Trophoblast cell (in vitro differentiated cells and primary cell): ENCODE measurements at regions not wholly inside any gene's neighbourhood (a gene's known extent, or its start where the extent isn't known, plus 50 kb on each side); places are given as distances from the start of the nearest gene placed in this dataset.

Experiments used
- DNase-seq, 2 donors: peaks; one replicate each; pipeline ENCODE4 v3.0.0-alpha.2; 2016
- H2AFZ ChIP-seq: 2 replicates; pipeline ENCODE4 v1.6.1; 2013; ENCODE audit warnings: low read length, moderate library complexity, mild to moderate bottlenecking; ENCODE audit not compliant: insufficient read depth, poor library complexity
- H2AK5ac ChIP-seq: 2 replicates; pipeline ENCODE4 v1.6.1; 2013; ENCODE audit warnings: mild to moderate bottlenecking, low read length
- H2BK120ac ChIP-seq: 2 replicates; pipeline ENCODE4 v1.6.1; 2013; ENCODE audit warnings: low read length, mild to moderate bottlenecking, moderate library complexity; ENCODE audit not compliant: insufficient read depth, poor library complexity
- H2BK12ac ChIP-seq: 2 replicates; pipeline ENCODE4 v1.6.1; 2013; ENCODE audit warnings: mild to moderate bottlenecking, low read length, moderate library complexity
- H2BK5ac ChIP-seq: 2 replicates; pipeline ENCODE4 v1.6.1; 2013; ENCODE audit warnings: low read length, low read depth, moderate library complexity, mild to moderate bottlenecking; ENCODE audit not compliant: poor library complexity
- H3K14ac ChIP-seq: 2 replicates; pipeline ENCODE4 v1.6.1; 2013; ENCODE audit warnings: mild to moderate bottlenecking, low read length
- H3K18ac ChIP-seq: 2 replicates; pipeline ENCODE4 v1.6.1; 2013; ENCODE audit warnings: mild to moderate bottlenecking, low read length
- H3K23ac ChIP-seq: 2 replicates; pipeline ENCODE4 v1.6.1; 2013; ENCODE audit warnings: low read length
- H3K27ac ChIP-seq: 2 replicates; pipeline ENCODE4 v1.5.1; 2013; ENCODE audit warnings: low read depth, mild to moderate bottlenecking, inconsistent platforms, low read length, moderate library complexity
- H3K27me3 ChIP-seq: 2 replicates; pipeline ENCODE4 v1.6.1; 2013; ENCODE audit warnings: inconsistent platforms, mild to moderate bottlenecking, low read length, moderate library complexity; ENCODE audit not compliant: insufficient read depth
- H3K36me3 ChIP-seq, 2 experiments: 1 replicate in 1 of 2; 2 replicates in 1 of 2; pipeline ENCODE4 v1.6.1; 2013; ENCODE audit warnings: low read length in 2 of 2, mild to moderate bottlenecking in 2 of 2, moderate library complexity in 1 of 2; ENCODE audit not compliant: insufficient read depth in 2 of 2, control insufficient read depth in 1 of 2
- H3K4ac ChIP-seq: 2 replicates; pipeline ENCODE4 v1.6.1; 2013; ENCODE audit warnings: low read depth, mild to moderate bottlenecking, low read length, moderate library complexity
- H3K4me1 ChIP-seq, 2 experiments: 1 replicate in 1 of 2; 2 replicates in 1 of 2; pipeline ENCODE4 v1.6.1; 2013; ENCODE audit warnings: low read length in 2 of 2, mild to moderate bottlenecking in 2 of 2, moderate library complexity in 1 of 2; ENCODE audit not compliant: insufficient read depth in 2 of 2, control insufficient read depth in 1 of 2
- H3K4me2 ChIP-seq: 2 replicates; pipeline ENCODE4 v1.6.1; 2013; ENCODE audit warnings: inconsistent platforms, mild to moderate bottlenecking, low read length, moderate library complexity
- H3K4me3 ChIP-seq: 2 replicates; pipeline ENCODE4 v1.5.1; 2013; ENCODE audit warnings: mild to moderate bottlenecking, low read depth, low read length, inconsistent platforms
- H3K79me1 ChIP-seq: one replicate; pipeline ENCODE4 v1.6.1; 2013; ENCODE audit warnings: low read length
- H3K79me2 ChIP-seq: 2 replicates; pipeline ENCODE4 v1.6.1; 2013; ENCODE audit warnings: low read length, mild to moderate bottlenecking; ENCODE audit not compliant: control insufficient read depth, insufficient read depth, poor library complexity
- H3K9ac ChIP-seq: 2 replicates; pipeline ENCODE4 v1.6.1; 2013; ENCODE audit warnings: mild to moderate bottlenecking, low read length
- H3K9me3 ChIP-seq: 2 replicates; pipeline ENCODE4 v1.6.1; 2013; ENCODE audit warnings: low read depth, mild to moderate bottlenecking, control low read depth, inconsistent platforms, low read length; ENCODE audit not compliant: insufficient read depth
- H4K12ac ChIP-seq: 2 replicates; pipeline ENCODE4 v1.6.1; 2013; ENCODE audit warnings: low read depth, mild to moderate bottlenecking, low read length, moderate library complexity
- H4K8ac ChIP-seq: 2 replicates; pipeline ENCODE4 v1.6.1; 2013; ENCODE audit warnings: low read depth, mild to moderate bottlenecking, low read length, moderate library complexity
- H4K91ac ChIP-seq: one replicate; pipeline ENCODE4 v1.6.1; 2013; ENCODE audit warnings: low read depth, mild to moderate bottlenecking, low read length, moderate library complexity
- WGBS: extraction: QIAGEN DNeasy Blood & Tissue Kit; methylation state at CpG from one replicate; pipeline ENCODE4 v1.1.7; 2013; ENCODE audit warnings: missing lambda C conversion rate; ENCODE audit not compliant: insufficient read length, insufficient coverage; ENCODE audit errors: extremely low coverage; 5-methylcytosine and 5-hydroxymethylcytosine counted together

DNA sequence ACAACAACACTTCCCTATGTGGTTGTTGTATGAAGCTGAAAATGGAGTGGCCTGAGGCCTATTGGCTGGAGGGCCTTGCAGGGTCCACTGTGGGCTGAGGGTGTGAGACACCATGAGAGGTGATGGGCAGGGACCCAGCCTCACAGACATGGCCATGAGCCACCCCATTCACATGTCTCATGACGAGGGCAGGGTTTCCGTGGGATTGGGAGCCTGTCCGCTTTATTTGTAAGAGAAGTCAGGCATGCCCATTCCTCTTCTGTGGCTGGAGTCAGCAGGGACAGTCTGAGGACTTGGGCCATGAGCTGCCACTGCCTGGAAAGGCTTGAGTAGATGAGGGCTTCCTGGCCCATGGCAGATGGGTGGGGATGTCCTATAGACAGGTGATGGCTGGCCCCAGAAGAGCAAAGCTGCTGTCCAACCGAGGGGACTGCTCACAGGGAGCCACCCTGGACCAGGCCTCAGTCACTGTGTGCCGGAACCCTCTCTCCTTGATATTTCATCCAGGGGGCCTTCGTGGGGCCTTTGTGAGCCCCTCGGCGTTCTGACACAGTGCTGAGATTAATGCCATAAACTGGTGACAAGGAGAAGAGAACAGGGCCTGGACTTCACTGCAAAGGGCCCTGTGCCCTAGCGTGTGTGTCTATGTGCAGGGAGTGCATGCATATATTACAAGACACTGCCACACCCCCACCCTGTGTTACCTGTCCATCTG lies 971.9 kb downstream of the BRD1 start:
- no peak for DNase-seq
- H2AK5ac ChIP-seq: no peak overlapping the region
- no peak overlapping the region for H3K9ac ChIP-seq
- no peak overlapping the region for H3K18ac ChIP-seq
- H3K4ac ChIP-seq: no peak overlapping the region
- no peak overlapping the region for H2BK5ac ChIP-seq
- peaks cover 43% of the 10 kb centered on the region for H3K9me3 ChIP-seq
- H3K4me3 ChIP-seq: peak overlapping the region; percentile 23
- no peak overlapping the region for H4K8ac ChIP-seq
- no peak overlapping the region for H3K23ac ChIP-seq
- H4K91ac ChIP-seq: no peak overlapping the region
- no peak overlapping the region for H2BK120ac ChIP-seq
- H3K14ac ChIP-seq: no peak overlapping the region
- no peaks in the 10 kb centered on the region for H3K36me3 ChIP-seq
- no peak overlapping the region for H2AFZ ChIP-seq
- no peaks in the 10 kb centered on the region for H3K79me2 ChIP-seq
- H3K79me1 ChIP-seq: no peaks in the 10 kb centered on the region
- no peak overlapping the region for H4K12ac ChIP-seq
- H3K4me2 ChIP-seq: no peak overlapping the region
- no peak overlapping the region for H2BK12ac ChIP-seq
- H3K4me1 ChIP-seq: no peaks in the 10 kb centered on the region
- no peak overlapping the region for H3K27ac ChIP-seq
- no CpG with 5 or more reads among the region's 9 CpGs for WGBS
- H3K27me3 ChIP-seq: no peaks in the 10 kb centered on the region

GRCh38 chr22:48855013-48855412 lies 972.7 kb downstream of the BRD1 start:
- H4K91ac ChIP-seq: no peak overlapping the region
- no peak overlapping the region for H3K27ac ChIP-seq
- no peaks in the 10 kb centered on the region for H3K36me3 ChIP-seq
- no peak overlapping the region for H4K8ac ChIP-seq
- peaks cover 45% of the 10 kb centered on the region for H3K9me3 ChIP-seq
- no peak overlapping the region for H2BK12ac ChIP-seq
- no peaks in the 10 kb centered on the region for H3K27me3 ChIP-seq
- H3K79me1 ChIP-seq: no peaks in the 10 kb centered on the region
- no peak overlapping the region for H3K4me2 ChIP-seq
- no peaks in the 10 kb centered on the region for H3K79me2 ChIP-seq
- no peak overlapping the region for H4K12ac ChIP-seq
- H3K9ac ChIP-seq: no peak overlapping the region
- WGBS: 100% methylated on average over 1 of the region's 1 CpG
- no peak overlapping the region for H2AFZ ChIP-seq
- no peak overlapping the region for H2AK5ac ChIP-seq
- H3K23ac ChIP-seq: no peak overlapping the region
- no peak for DNase-seq
- no peak overlapping the region for H3K4ac ChIP-seq
- no peak overlapping the region for H2BK5ac ChIP-seq
- H3K18ac ChIP-seq: no peak overlapping the region
- H3K4me3 ChIP-seq: no peak overlapping the region
- H3K14ac ChIP-seq: no peak overlapping the region
- no peak overlapping the region for H2BK120ac ChIP-seq
- H3K4me1 ChIP-seq: no peaks in the 10 kb centered on the region

DNA sequence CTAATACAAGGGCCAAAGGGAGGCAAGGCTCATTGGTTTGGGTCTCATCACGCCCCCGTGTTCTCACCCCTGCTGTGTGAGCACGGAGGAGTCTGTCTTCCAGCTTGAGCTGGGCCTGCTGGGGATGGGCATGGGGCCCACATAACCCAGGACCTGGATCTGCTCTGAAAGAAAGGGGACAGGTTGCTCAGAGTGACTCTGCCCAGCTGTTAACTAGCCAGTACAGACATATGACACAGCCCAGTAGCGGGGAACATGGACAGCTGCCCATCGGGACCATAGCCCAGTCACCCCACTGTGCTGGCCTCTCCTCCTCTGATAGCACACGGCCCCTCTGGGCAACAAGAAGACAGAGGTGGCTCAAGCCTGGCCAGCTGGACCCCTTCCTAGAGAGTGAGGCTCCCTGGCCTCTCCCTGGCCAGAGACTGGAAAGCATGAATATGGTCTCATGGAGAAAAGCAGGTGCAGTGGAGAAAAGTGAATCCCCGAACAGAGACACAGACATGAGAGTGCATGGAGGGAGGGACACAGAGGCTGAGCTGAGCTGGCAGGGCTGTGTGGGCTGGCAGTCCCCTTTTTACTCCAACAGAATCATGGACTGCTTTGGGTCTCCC lies 973.9 kb downstream of the BRD1 start:
- Histone ChIP-seq H3K9me3 (peaks cover 37% of the 10 kb centered on the region), H3K14ac (no peak overlapping the region), H3K27ac (no peak overlapping the region), H4K8ac (no peak overlapping the region), H3K4me2 (no peak overlapping the region), H3K4me1 (no peaks in the 10 kb centered on the region), H3K36me3 (no peaks in the 10 kb centered on the region), H4K91ac (no peak overlapping the region), H3K4ac (no peak overlapping the region), H4K12ac (no peak overlapping the region), H2BK5ac (no peak overlapping the region), H3K18ac (no peak overlapping the region), H2BK12ac (no peak overlapping the region), H3K79me2 (no peaks in the 10 kb centered on the region), H3K9ac (no peak overlapping the region), H3K27me3 (no peaks in the 10 kb centered on the region), H2AFZ (no peak overlapping the region), H2BK120ac (no peak overlapping the region), H2AK5ac (no peak overlapping the region), H3K79me1 (no peaks in the 10 kb centered on the region), H3K23ac (no peak overlapping the region), H3K4me3 (no peak overlapping the region)
- DNase-seq: no peak
- WGBS: no CpG with 5 or more reads among the region's 7 CpGs

GRCh38 chr22:48851933-48852549 lies 975.6 kb downstream of the BRD1 start:
- peaks cover 28% of the 10 kb centered on the region for H3K9me3 ChIP-seq
- H3K9ac ChIP-seq: no peak overlapping the region
- no peaks in the 10 kb centered on the region for H3K4me1 ChIP-seq
- H3K79me1 ChIP-seq: no peaks in the 10 kb centered on the region
- H3K23ac ChIP-seq: no peak overlapping the region
- H3K4me2 ChIP-seq: no peak overlapping the region
- H4K8ac ChIP-seq: no peak overlapping the region
- H3K4ac ChIP-seq: no peak overlapping the region
- H3K18ac ChIP-seq: no peak overlapping the region
- H3K4me3 ChIP-seq: no peak overlapping the region
- no peak overlapping the region for H4K12ac ChIP-seq
- DNase-seq: no peak
- H2BK120ac ChIP-seq: no peak overlapping the region
- no peak overlapping the region for H2AK5ac ChIP-seq
- H3K14ac ChIP-seq: no peak overlapping the region
- no CpG with 5 or more reads among the region's 22 CpGs for WGBS
- no peak overlapping the region for H3K27ac ChIP-seq
- H3K27me3 ChIP-seq: no peaks in the 10 kb centered on the region
- no peak overlapping the region for H2AFZ ChIP-seq
- H3K36me3 ChIP-seq: no peaks in the 10 kb centered on the region
- H4K91ac ChIP-seq: no peak overlapping the region
- H3K79me2 ChIP-seq: no peaks in the 10 kb centered on the region
- H2BK5ac ChIP-seq: no peak overlapping the region
- H2BK12ac ChIP-seq: no peak overlapping the region
